Naive thymus-derived CD8-positive, alpha-beta T cell (primary cell): ENCODE measurements at regions not wholly inside any gene's neighbourhood (a gene's known extent, or its start where the extent isn't known, plus 50 kb on each side); places are given as distances from the start of the nearest gene placed in this dataset.
A peak's percentile ranks its signal among the peaks of the same experiment; 100 is the strongest.
"Not testable (repeated sequence)": the region's sequence is repeated elsewhere in the genome, so short reads cannot be mapped to it uniquely, and the experiment has no call there.

Experiments used
- ATAC-seq, 2 donors: fragments of 150-1000 bp; cut with Tn5 transposase in 1 of 2; sonication (Bioruptor Pico), chemical (Tn5 transposase) in 1 of 2; 1 replicate in 1 of 2; 2 replicates in 1 of 2; pipeline ENCODE4 v1.10.0; 2021; ENCODE audit warnings: mild to moderate bottlenecking in 2 of 2, moderate library complexity in 2 of 2
- POLR2A ChIA-PET: fragments of 350-600 bp; sonication (Branson Sonifier 250); formaldehyde crosslinking; loops from one replicate; lab custom pipeline; 2021; ENCODE audit warnings: antibody characterized with exemption; lab: Charles Lee
- DNase-seq, 10 donors: peaks; one replicate each; pipeline versions ENCODE4 v3.0.0 to v3.0.0-alpha.2; 2020 to 2022
- H3K27ac Mint-ChIP-seq, 10 donors: one replicate each; pipeline ENCODE4 v1.8.0; 2020 to 2022; ENCODE audit warnings: mild to moderate bottlenecking in 10 of 10, mixed read lengths in 10 of 10, moderate library complexity in 4 of 10, inconsistent platforms in 1 of 10
- H3K27me3 Mint-ChIP-seq, 5 donors: one replicate each; pipeline ENCODE4 v1.8.0; 2021 to 2022; ENCODE audit warnings: mixed read lengths in 5 of 5
- H3K36me3 Mint-ChIP-seq, 3 donors: one replicate each; pipeline ENCODE4 v1.8.0; 2020 to 2022; ENCODE audit warnings: mixed read lengths in 3 of 3, mild to moderate bottlenecking in 2 of 3, inconsistent platforms in 1 of 3
- H3K4me1 Mint-ChIP-seq, 4 donors: one replicate each; pipeline ENCODE4 v1.8.0; 2021 to 2022; ENCODE audit warnings: mixed read lengths in 4 of 4
- H3K4me3 Mint-ChIP-seq, 10 donors: one replicate each; pipeline ENCODE4 v1.8.0; 2020 to 2022; ENCODE audit warnings: mild to moderate bottlenecking in 10 of 10, mixed read lengths in 10 of 10, moderate library complexity in 6 of 10, inconsistent platforms in 1 of 10
- H3K9me3 Mint-ChIP-seq, 9 donors: one replicate each; pipeline ENCODE4 v1.8.0; 2020 to 2022; ENCODE audit warnings: mixed read lengths in 9 of 9, mild to moderate bottlenecking in 3 of 9, inconsistent platforms in 1 of 9, moderate library complexity in 1 of 9

DNA sequence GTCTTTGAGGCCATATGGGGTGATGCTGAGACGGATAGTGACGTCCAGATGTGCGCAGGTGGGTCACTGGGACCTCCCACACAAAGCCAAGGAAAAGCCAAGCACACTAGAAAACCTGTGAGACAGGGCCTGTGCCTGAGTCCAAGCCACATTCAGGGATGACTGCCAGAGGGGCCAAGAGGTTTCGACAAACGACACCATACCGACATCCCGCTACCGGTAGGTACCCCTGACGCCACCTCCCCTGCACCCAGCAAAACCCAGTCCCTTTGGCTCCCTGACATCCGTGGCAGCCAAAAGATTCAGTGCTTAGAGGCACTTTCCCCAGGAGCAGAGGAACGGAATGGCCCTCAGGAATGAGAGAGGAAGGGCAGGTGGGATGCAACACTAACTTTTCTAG lies 158.0 kb upstream of the ZNF337 start:
- POLR2A ChIA-PET, H3K36me3 Mint-ChIP-seq, ATAC-seq, H3K9me3 Mint-ChIP-seq, DNase-seq: not testable (repeated sequence)
- Mint-ChIP-seq H3K27ac (peak overlapping the region in 1 of 10 donors; percentile 93), H3K27me3 (peaks cover 17 to 74% (median 40%) of the 10 kb centered on the region in 5 donors), H3K4me3 (peak overlapping the region in 9 of 10 donors; percentile 86 to 98 (median 91)), H3K4me1 (peaks cover 18 to 36% (median 21%) of the 10 kb centered on the region in 4 donors)

DNA sequence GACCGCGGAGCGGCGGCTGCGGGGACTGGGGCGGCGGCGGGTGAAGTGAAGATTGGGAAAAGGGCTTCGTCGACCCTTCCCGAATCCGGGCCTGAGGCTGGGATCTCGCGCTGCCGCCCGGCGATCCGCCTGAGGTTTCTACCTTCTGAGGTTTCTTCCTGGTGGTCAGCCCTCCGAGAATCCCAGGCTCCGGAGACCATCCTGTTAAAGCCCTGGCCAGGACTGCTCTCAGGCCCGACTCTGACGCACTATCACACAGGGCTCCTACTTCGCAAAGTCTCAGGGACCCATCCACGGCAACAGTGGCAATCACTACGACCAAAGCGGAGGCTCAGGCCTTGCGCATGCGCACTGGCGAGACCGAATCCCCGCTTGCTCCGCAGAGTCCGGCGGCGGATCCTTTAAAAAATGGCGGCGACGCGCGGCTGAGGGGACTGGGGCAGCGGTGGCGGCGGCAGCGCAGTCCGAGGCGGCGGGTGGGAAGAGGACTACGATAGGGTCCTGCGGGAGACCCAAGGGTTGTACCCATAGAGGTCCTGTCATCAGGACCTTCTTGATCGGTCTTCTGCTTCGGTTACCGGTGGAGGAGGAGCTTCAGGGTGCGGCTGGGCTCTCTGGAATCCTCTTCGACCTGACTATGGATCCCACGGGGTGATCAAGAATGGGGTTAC lies 157.2 kb upstream of the ZNF337 start:
- POLR2A ChIA-PET, H3K36me3 Mint-ChIP-seq, H3K9me3 Mint-ChIP-seq: not testable (repeated sequence)
- H3K27me3 Mint-ChIP-seq, result peaks cover 12 to 66% (median 31%) of the 10 kb centered on the region in 5 donors
- peak overlapping the region; percentile 51 to 93 (median 82) for H3K27ac Mint-ChIP-seq
- ATAC-seq (peak; percentile 66 to 89), DNase-seq (peak; percentile 35 to 88 (median 67))
- H3K4me1 Mint-ChIP-seq, result peaks cover 14 to 28% (median 16%) of the 10 kb centered on the region in 4 donors
- peak overlapping the region; percentile 80 to 98 (median 91) for H3K4me3 Mint-ChIP-seq

DNA sequence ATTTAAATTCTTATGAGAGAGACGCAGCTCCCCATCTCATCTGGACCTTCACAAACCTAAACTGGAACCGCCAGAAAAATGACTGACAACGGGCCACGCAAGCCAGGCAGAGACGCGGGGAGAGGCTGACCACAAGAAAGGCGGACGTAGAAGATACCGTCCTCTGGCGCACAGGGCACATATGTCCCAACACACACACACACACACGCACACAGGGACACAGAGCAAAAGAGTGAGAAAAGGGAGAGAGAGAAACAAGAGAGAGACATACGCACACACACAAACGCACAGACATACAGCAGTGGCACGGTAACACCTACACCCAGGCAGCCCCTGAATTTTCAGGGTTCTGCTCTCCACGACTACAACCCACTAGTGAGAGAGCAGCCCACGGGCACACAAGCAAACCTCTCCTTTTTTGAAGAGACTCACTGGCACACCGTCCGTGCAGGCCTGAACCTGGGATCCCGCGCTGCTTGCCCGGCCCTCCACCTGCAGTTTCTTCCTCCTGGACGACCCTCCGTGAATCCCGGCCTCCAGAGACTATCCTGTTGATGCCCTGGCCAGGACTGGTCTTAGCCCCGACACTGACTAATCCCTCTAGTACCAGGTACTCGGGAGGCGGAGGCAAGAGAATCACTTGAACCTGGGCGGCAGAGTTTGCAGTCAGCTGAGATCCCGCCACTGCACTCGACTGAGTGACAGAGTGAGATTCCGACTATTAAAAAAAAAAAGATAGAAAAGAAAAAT lies 156.5 kb upstream of the ZNF337 start:
- DNase-seq, result peak in 1 of 10 donors; percentile 49
- peak overlapping the region; percentile 80 to 98 (median 91) for H3K4me3 Mint-ChIP-seq
- POLR2A ChIA-PET, H3K36me3 Mint-ChIP-seq, H3K9me3 Mint-ChIP-seq: not testable (repeated sequence)
- peak; percentile 35 to 49 for ATAC-seq
- H3K4me1 Mint-ChIP-seq, result peaks cover 11 to 24% (median 17%) of the 10 kb centered on the region in 4 donors
- H3K27me3 Mint-ChIP-seq, result peaks cover 10 to 61% (median 24%) of the 10 kb centered on the region in 5 donors
- peak overlapping the region in 9 of 10 donors; percentile 22 to 93 (median 82) for H3K27ac Mint-ChIP-seq

- ATAC-seq, H3K9me3 Mint-ChIP-seq, DNase-seq, H3K36me3 Mint-ChIP-seq, H3K27ac Mint-ChIP-seq, POLR2A ChIA-PET: not testable (repeated sequence)
- H3K27me3 Mint-ChIP-seq, result peaks cover 0 to 33% (median 2%) of the 10 kb centered on the region in 5 donors
- peak overlapping the region in 2 of 10 donors; percentile 19 to 65 for H3K4me3 Mint-ChIP-seq
- H3K4me1 Mint-ChIP-seq, result peaks cover 11 to 17% (median 12%) of the 10 kb centered on the region in 4 donors
Observed at GRCh38 chr20:25850133-25850532, 153.5 kb upstream of the ZNF337 start.

DNA sequence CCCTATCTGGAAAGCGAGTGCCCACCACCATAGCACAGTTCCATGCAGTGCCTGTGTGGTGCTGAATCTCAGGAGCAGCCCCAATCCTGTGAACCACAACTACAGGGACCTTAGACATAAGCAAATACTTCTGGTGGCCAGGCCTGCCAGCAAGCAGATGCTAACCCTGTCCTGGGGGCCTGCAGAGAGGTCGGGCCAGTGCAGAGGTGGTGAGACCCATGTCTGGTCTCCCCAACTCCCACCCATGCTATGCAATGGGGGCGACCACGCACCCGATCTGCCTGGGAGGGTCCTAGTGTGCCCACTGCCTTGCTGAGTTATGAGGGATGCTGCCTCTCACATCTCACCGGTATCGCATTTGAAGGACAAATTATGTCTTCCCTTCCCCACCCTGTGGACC lies 151.6 kb upstream of the ZNF337 start:
- Mint-ChIP-seq H3K27me3 (peaks cover 0 to 16% (median 2%) of the 10 kb centered on the region in 5 donors), H3K27ac (no peak overlapping the region), H3K36me3 (no peaks in the 10 kb centered on the region), H3K4me1 (peaks cover 6 to 7% (median 6%) of the 10 kb centered on the region in 4 donors), H3K9me3 (no peaks in the 10 kb centered on the region), H3K4me3 (no peak overlapping the region)
- POLR2A ChIA-PET, result no interaction called here
- peak in 1 of 10 donors; percentile 52 for DNase-seq
- no peak for ATAC-seq

DNA sequence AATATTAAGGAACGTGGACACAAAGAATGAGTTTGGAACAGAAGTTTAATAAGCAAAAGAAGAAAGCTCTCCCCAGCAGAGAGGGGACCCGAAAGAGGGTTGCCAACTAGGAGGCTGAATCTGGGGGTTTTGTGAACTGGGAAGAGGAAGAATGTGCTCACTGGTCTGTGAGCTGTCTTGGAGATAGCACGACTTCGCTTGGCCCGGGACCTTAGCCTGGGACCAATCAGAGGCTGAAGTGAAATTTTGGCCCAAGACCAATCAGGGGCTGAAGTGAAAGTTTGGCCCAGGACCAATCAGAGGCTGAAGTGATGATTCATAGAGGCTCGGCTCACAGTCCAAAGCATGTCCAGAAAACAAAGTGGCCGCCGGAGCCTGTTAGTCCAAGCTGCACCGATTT lies 148.0 kb upstream of the ZNF337 start:
- H3K9me3 Mint-ChIP-seq, H3K27ac Mint-ChIP-seq, H3K4me3 Mint-ChIP-seq, H3K4me1 Mint-ChIP-seq, DNase-seq, ATAC-seq, H3K27me3 Mint-ChIP-seq, H3K36me3 Mint-ChIP-seq, POLR2A ChIA-PET: not testable (repeated sequence)

GRCh38 chr20:25813511-25813910 lies 116.9 kb upstream of the ZNF337 start:
- POLR2A ChIA-PET, H3K4me3 Mint-ChIP-seq, H3K27me3 Mint-ChIP-seq, H3K27ac Mint-ChIP-seq, DNase-seq, H3K4me1 Mint-ChIP-seq, H3K9me3 Mint-ChIP-seq, H3K36me3 Mint-ChIP-seq, ATAC-seq: not testable (repeated sequence)

DNA sequence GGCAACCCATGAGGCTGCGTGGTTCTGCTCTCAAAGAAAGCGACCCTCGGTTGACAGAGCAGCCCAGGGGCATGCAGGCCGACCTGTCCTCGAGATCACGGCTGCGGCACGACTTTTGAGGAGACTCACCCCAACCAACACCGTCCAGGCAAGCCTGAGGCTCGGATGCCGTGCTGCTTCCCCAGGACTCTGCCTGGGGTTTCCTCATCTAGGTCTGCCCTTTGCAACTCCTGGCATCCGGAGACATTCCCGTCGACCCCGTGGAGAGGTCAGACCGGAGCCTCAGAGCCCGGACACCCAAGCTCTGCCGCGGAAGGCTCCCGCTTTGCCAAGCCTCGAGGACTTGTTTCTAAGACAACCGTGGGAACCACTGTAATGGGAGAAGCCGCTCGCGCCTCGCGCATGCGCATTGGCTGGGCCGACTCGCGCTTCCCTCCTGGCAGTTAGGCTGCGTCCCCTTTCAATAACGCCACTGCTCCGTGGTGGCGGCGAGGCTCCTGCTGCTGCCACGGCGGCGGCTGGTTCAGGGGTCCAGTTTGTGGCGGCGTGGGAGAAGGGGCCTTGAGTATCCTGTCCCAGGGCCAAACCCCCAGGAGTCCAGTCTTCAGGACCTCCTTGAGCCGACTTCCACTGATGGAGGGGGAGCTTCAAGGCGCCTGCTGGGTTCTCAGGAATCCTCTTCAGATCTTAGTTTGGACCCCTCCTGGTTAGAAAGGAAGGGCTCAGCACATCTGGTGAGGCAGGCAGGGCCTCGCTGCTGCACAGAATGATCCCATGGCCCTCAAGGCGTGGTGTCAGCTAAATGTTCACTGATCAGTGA lies 101.7 kb upstream of the ZNF337 start:
- H3K27ac Mint-ChIP-seq, POLR2A ChIA-PET, H3K4me3 Mint-ChIP-seq, DNase-seq, H3K4me1 Mint-ChIP-seq, H3K27me3 Mint-ChIP-seq, H3K36me3 Mint-ChIP-seq, H3K9me3 Mint-ChIP-seq: not testable (repeated sequence)
- ATAC-seq, result peak; percentile 57 to 65

DNA sequence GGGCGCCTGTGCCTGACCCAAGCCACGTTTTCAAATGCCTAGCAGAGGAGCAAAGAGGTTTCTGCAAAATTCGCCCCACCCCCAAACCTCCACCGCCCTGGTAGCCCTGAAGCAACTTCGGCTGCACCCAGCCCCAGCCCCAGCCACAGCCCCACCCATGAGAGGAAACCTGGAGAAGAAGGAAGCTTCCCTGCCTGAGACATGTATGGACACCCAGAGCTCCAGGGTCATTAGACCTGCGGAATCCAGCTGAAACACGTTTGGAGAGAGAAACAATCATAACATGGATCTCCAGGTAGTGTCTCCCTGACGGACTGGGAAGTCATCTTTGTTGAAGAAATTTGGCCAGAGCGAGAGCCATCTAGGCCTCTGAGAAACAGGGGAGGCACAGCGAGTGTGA lies 100.4 kb upstream of the ZNF337 start:
- H3K4me3 Mint-ChIP-seq, H3K27me3 Mint-ChIP-seq, H3K27ac Mint-ChIP-seq, ATAC-seq, H3K9me3 Mint-ChIP-seq, H3K36me3 Mint-ChIP-seq, DNase-seq, POLR2A ChIA-PET, H3K4me1 Mint-ChIP-seq: not testable (repeated sequence)

- ATAC-seq, H3K27me3 Mint-ChIP-seq, DNase-seq, H3K4me1 Mint-ChIP-seq, H3K36me3 Mint-ChIP-seq, H3K9me3 Mint-ChIP-seq, POLR2A ChIA-PET, H3K4me3 Mint-ChIP-seq, H3K27ac Mint-ChIP-seq: not testable (repeated sequence)
Observed at GRCh38 chr20:25777241-25777640, 80.6 kb upstream of the ZNF337 start.

- POLR2A ChIA-PET, H3K36me3 Mint-ChIP-seq, H3K4me1 Mint-ChIP-seq, H3K27ac Mint-ChIP-seq, H3K27me3 Mint-ChIP-seq, H3K9me3 Mint-ChIP-seq, H3K4me3 Mint-ChIP-seq, ATAC-seq: not testable (repeated sequence)
- peak in 1 of 10 donors; percentile 57 for DNase-seq
Observed at GRCh38 chr20:25774711-25775110, 78.1 kb upstream of the ZNF337 start.

DNA sequence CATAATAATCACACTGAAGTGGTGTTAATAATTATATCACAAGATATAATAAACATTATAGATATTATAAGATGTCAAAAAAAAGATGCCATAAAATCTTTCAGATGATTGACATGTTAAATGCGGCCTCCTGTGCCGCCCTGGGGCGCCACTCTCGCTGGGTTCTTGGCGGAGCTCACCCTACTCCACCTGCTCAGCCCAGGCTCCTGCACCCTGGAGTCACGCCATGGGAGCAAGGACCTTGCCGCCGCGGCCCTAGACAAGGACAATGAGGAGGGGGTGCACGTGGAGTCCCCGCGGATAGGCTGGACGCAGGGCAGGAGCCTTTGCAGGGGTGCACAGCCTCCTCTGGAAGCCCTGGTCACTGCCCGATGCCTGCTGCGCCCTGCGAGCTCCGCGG lies 77.5 kb upstream of the ZNF337 start:
- H3K36me3 Mint-ChIP-seq, H3K4me3 Mint-ChIP-seq, H3K4me1 Mint-ChIP-seq, H3K27me3 Mint-ChIP-seq, H3K27ac Mint-ChIP-seq, POLR2A ChIA-PET, H3K9me3 Mint-ChIP-seq, ATAC-seq: not testable (repeated sequence)
- DNase-seq, result peak in 1 of 10 donors; percentile 57

GRCh38 chr20:25772437-25772836 lies 75.8 kb upstream of the ZNF337 start:
- H3K4me1 Mint-ChIP-seq, POLR2A ChIA-PET, H3K36me3 Mint-ChIP-seq, H3K9me3 Mint-ChIP-seq, ATAC-seq, H3K4me3 Mint-ChIP-seq, H3K27ac Mint-ChIP-seq, H3K27me3 Mint-ChIP-seq, DNase-seq: not testable (repeated sequence)
